OCI-LY1 (cell line): ENCODE measurements at regions not wholly inside any gene's neighbourhood (a gene's known extent, or its start where the extent isn't known, plus 50 kb on each side); places are given as distances from the start of the nearest gene placed in this dataset.

Experiments used
- H2AFZ ChIP-seq: fragments of 200-600 bp; sonication (generic), shearing (Covaris generic); 2 replicates; pipeline ENCODE4 v1.6.0; 2014; ENCODE audit warnings: antibody characterized with exemption, mild to moderate bottlenecking, low read length
- H3F3A ChIP-seq: fragments of 200-600 bp; sonication (generic), shearing (Covaris generic); 2 replicates; pipeline ENCODE4 v1.6.0; 2014; ENCODE audit warnings: mild to moderate bottlenecking, antibody characterized with exemption, low read length, moderate library complexity; ENCODE audit not compliant: insufficient read depth
- H3K27ac ChIP-seq: fragments of 200-600 bp; sonication (generic); 2 replicates; pipeline ENCODE4 v1.5.1; 2014; ENCODE audit warnings: low read length, mixed run types, mild to moderate bottlenecking, low read depth; ENCODE audit not compliant: poor library complexity, severe bottlenecking
- H3K27me3 ChIP-seq: fragments of 200-600 bp; sonication (generic); 2 replicates; pipeline ENCODE4 v1.6.0; 2014; ENCODE audit warnings: antibody characterized with exemption, mild to moderate bottlenecking, low read length, moderate library complexity; ENCODE audit not compliant: insufficient read depth
- H3K36me3 ChIP-seq: fragments of 200-600 bp; sonication (generic); 2 replicates; pipeline ENCODE4 v1.6.1; 2014; ENCODE audit warnings: mild to moderate bottlenecking, antibody characterized with exemption, low read length, moderate library complexity, mixed read lengths; ENCODE audit not compliant: insufficient read depth
- H3K4me1 ChIP-seq: fragments of 200-600 bp; sonication (generic); 2 replicates; pipeline ENCODE4 v1.5.1; 2014; ENCODE audit warnings: mild to moderate bottlenecking, low read length, moderate library complexity; ENCODE audit not compliant: insufficient read depth, severe bottlenecking
- H3K4me2 ChIP-seq: fragments of 200-600 bp; sonication (generic), shearing (Covaris generic); 2 replicates; pipeline ENCODE4 v1.6.1; 2014; ENCODE audit warnings: low read length
- H3K4me3 ChIP-seq: fragments of 200-600 bp; sonication (generic); 2 replicates; pipeline ENCODE4 v1.5.1; 2014; ENCODE audit warnings: low read length, low read depth, mild to moderate bottlenecking, mixed read lengths; ENCODE audit not compliant: poor library complexity, severe bottlenecking
- H3K79me2 ChIP-seq: fragments of 200-600 bp; shearing (Covaris generic); 2 replicates; pipeline ENCODE4 v1.6.1; 2016; ENCODE audit warnings: mixed run types, low read length, mixed read lengths; ENCODE audit not compliant: insufficient read depth
- H3K9ac ChIP-seq: fragments of 200-600 bp; sonication (generic), shearing (Covaris generic); 2 replicates; pipeline ENCODE4 v1.6.1; 2014; ENCODE audit warnings: mild to moderate bottlenecking, low read length, mixed read lengths
- H3K9me2 ChIP-seq: fragments of 200-600 bp; sonication (generic), shearing (Covaris generic); 2 replicates; pipeline ENCODE4 v1.6.1; 2014; ENCODE audit warnings: low read depth, mild to moderate bottlenecking, low read length, mixed read lengths
- H3K9me3 ChIP-seq: fragments of 200-600 bp; shearing (Covaris generic); 2 replicates; pipeline ENCODE4 v1.6.1; 2014; ENCODE audit warnings: low read length, mixed read lengths
- H4K20me1 ChIP-seq: fragments of 200-600 bp; sonication (generic), shearing (Covaris generic); 2 replicates; pipeline ENCODE4 v1.6.0; 2016; ENCODE audit warnings: mild to moderate bottlenecking, low read length; ENCODE audit not compliant: insufficient read depth
- EZH2 ChIP-seq: fragments of 200-600 bp; sonication (generic), shearing (Covaris generic); IDR thresholded peaks from 2 replicates; pipeline ENCODE4 v1.8.0; 2017; ENCODE audit warnings: borderline replicate concordance, mixed run types, mild to moderate bottlenecking, antibody characterized with exemption, low read length, moderate library complexity, mixed read lengths
- TF ChIP-seq, protein P1 (sequence below): fragments of 200-600 bp; sonication (generic), shearing (Covaris generic); IDR thresholded peaks from 2 replicates; pipeline ENCODE4 v1.5.1; 2017; ENCODE audit warnings: mild to moderate bottlenecking, antibody characterized with exemption, low read length, moderate library complexity, mixed read lengths

DNA sequence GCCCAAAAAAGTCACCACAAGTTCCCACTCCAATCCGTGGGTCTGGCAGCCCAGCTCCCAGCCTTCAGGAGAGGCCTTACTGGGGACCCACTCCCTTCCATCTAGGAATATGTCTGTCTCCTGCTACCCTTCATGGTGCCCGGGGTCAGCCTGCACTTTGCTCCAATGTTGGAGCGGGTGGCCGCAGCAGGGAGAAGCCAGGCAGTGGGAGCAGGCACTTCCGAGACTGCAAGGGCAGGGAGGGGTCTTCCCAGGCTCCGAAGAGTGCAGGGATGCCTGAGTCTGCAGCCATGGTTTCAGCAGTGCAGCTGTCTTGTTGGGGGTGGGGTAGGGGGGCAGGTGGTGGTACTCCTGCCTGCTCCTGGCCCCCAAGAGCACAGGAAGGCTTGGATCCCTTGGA, 1616.2 kb downstream of the SLITRK5 start:
- Histone ChIP-seq H3K79me2 (no peaks in the 10 kb centered on the region), H3K9me3 (no peaks in the 10 kb centered on the region), H3K4me3 (no peak overlapping the region), H3F3A (no peaks in the 10 kb centered on the region), H4K20me1 (no peaks in the 10 kb centered on the region), H3K27me3 (no peaks in the 10 kb centered on the region), H3K36me3 (no peaks in the 10 kb centered on the region), H3K4me2 (no peak overlapping the region), H3K4me1 (no peaks in the 10 kb centered on the region), H3K9me2 (no peaks in the 10 kb centered on the region), H3K9ac (no peak overlapping the region), H2AFZ (no peak overlapping the region), H3K27ac (no peak overlapping the region)
- TF ChIP-seq, protein P1, sequence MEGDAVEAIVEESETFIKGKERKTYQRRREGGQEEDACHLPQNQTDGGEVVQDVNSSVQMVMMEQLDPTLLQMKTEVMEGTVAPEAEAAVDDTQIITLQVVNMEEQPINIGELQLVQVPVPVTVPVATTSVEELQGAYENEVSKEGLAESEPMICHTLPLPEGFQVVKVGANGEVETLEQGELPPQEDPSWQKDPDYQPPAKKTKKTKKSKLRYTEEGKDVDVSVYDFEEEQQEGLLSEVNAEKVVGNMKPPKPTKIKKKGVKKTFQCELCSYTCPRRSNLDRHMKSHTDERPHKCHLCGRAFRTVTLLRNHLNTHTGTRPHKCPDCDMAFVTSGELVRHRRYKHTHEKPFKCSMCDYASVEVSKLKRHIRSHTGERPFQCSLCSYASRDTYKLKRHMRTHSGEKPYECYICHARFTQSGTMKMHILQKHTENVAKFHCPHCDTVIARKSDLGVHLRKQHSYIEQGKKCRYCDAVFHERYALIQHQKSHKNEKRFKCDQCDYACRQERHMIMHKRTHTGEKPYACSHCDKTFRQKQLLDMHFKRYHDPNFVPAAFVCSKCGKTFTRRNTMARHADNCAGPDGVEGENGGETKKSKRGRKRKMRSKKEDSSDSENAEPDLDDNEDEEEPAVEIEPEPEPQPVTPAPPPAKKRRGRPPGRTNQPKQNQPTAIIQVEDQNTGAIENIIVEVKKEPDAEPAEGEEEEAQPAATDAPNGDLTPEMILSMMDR = no peak
- TF ChIP-seq EZH2 = no peak

DNA sequence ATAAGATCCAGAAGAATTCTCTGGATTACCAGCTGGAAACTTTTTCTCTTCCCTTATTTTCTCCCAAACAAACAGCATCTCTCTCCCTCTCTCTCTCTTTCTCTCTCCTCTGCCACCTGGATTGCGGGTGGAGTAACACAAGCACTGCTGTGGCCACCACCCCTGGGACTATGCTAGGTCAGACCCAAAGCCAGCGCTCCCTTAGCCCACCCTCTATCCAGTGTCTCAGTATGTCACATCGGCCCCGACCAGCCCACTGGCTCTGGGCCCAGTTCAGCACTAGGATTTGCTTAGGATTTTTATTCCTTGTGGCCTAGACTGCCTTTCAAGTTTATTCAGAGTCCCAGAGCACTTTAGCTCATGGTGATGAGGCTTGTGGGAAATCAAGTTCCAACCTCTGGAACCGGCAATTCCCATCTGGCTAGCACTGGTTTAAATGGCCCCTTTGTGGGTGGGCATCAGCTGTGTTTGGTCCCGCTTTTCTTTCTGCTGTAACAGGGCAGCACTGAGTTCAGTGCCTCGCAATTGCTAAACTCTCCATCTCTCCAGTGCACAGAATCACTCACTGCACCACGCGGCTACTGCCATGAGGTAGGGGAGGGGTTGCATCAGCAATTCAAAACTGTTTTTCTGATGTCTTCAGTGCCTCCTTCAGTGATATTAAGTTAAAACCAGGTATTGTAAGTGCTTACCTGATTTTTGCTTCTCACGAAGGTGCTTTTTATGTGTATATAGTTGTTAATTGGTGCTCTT, 1623.1 kb downstream of the SLITRK5 start:
- H3K27me3 ChIP-seq = no peaks in the 10 kb centered on the region
- H3K4me2 ChIP-seq = no peak overlapping the region
- no peak overlapping the region for H3K27ac ChIP-seq
- no peak overlapping the region for H2AFZ ChIP-seq
- no peak for TF ChIP-seq EZH2
- TF ChIP-seq, protein P1 = no peak
- H3F3A ChIP-seq = no peaks in the 10 kb centered on the region
- H3K4me3 ChIP-seq = no peak overlapping the region
- no peaks in the 10 kb centered on the region for H3K36me3 ChIP-seq
- no peaks in the 10 kb centered on the region for H3K9me3 ChIP-seq
- no peaks in the 10 kb centered on the region for H4K20me1 ChIP-seq
- no peak overlapping the region for H3K9ac ChIP-seq
- H3K4me1 ChIP-seq = no peaks in the 10 kb centered on the region
- H3K9me2 ChIP-seq = no peaks in the 10 kb centered on the region
- H3K79me2 ChIP-seq = no peaks in the 10 kb centered on the region

DNA sequence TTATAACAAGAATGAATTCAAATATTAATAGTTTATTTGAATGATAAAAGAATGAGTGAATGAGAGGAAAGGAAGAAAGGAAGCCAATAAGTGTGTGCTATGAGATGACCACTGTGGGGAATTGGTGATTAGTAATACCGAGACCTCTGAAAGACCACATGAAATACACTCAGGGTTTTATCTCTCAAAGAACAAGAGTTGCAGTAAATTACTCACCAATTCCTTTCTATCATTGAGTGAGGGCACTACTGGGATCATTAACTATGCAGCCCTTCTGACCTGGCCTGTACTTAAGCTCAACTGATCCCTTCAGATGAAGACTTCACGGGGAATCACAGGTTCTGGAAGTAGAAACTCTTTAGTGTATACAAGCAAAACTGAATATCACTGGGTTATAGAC, 1636.1 kb downstream of the SLITRK5 start:
- no peaks in the 10 kb centered on the region for H3F3A ChIP-seq
- no peaks in the 10 kb centered on the region for H3K27me3 ChIP-seq
- no peaks in the 10 kb centered on the region for H3K9me3 ChIP-seq
- H3K4me1 ChIP-seq = no peaks in the 10 kb centered on the region
- H3K36me3 ChIP-seq = no peaks in the 10 kb centered on the region
- H3K27ac ChIP-seq = no peak overlapping the region
- no peak overlapping the region for H3K4me2 ChIP-seq
- H2AFZ ChIP-seq = no peak overlapping the region
- H3K79me2 ChIP-seq = no peaks in the 10 kb centered on the region
- no peak overlapping the region for H3K9ac ChIP-seq
- TF ChIP-seq, protein P1 = no peak
- TF ChIP-seq EZH2 = no peak
- no peak overlapping the region for H3K4me3 ChIP-seq
- no peaks in the 10 kb centered on the region for H3K9me2 ChIP-seq
- H4K20me1 ChIP-seq = no peaks in the 10 kb centered on the region
